Activated CD4-positive, alpha-beta T cell treated with anti-CD3 and anti-CD28 coated beads, Interleukin-2, amount 10 ng/mL, durations not matched to agents 24 days and 14 days (primary cell): ENCODE measurements at regions not wholly inside any gene's neighbourhood (a gene's known extent, or its start where the extent isn't known, plus 50 kb on each side); places are given as distances from the start of the nearest gene placed in this dataset.
"Not testable (repeated sequence)": the region's sequence is repeated elsewhere in the genome, so short reads cannot be mapped to it uniquely, and the experiment has no call there.

ENCODE experiments used
- DNase-seq: peaks from one replicate; pipeline ENCODE4 v3.0.0; 2022
- H3K27ac Mint-ChIP-seq: one replicate; pipeline ENCODE4 v1.8.0; 2022; ENCODE audit warnings: mild to moderate bottlenecking, mixed read lengths
- H3K27me3 Mint-ChIP-seq: one replicate; pipeline ENCODE4 v1.8.0; 2022; ENCODE audit warnings: mixed read lengths
- H3K36me3 Mint-ChIP-seq: one replicate; pipeline ENCODE4 v1.8.0; 2022; ENCODE audit warnings: low read depth, mild to moderate bottlenecking, mixed read lengths
- H3K4me1 Mint-ChIP-seq: one replicate; pipeline ENCODE4 v1.8.0; 2021; ENCODE audit warnings: mixed read lengths
- H3K4me3 Mint-ChIP-seq: one replicate; pipeline ENCODE4 v1.8.0; 2022; ENCODE audit warnings: mild to moderate bottlenecking, moderate library complexity, mixed read lengths
- H3K9me3 Mint-ChIP-seq: one replicate; pipeline ENCODE4 v1.8.0; 2021; ENCODE audit warnings: mixed read lengths
- intact Hi-C: fragments of 100-400 bp; cut with micrococcal nuclease; formaldehyde crosslinking; loops from one replicate; pipeline ENCODE4 v1.15.1; 2023

DNA sequence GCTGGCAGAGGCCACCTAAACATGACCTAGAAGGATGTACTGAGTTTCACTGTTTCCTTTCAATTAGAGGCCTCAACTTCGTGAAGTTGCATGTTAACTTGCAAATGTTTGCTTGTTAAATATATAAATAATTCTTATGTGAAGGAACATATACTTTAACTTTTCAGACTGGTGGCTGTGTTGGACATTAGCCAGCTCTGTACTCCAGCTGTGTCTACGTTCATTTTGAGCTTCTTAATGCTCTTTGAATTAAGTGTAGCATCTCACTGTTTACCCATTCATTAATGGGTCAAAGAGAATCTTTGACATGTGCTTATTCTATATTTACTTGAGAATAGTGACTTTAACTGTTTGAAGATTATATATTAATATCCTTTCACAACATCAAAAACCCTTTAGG lies 823.2 kb upstream of the ID2 start:
- Mint-ChIP-seq H3K27me3 (no peaks in the 10 kb centered on the region), H3K36me3 (peaks cover 4% of the 10 kb centered on the region), H3K4me1 (peaks cover 13% of the 10 kb centered on the region), H3K27ac (no peak overlapping the region), H3K4me3 (no peak overlapping the region), H3K9me3 (peaks cover 12% of the 10 kb centered on the region)
- DNase-seq = no peak
- intact Hi-C loops = no loop called here

DNA sequence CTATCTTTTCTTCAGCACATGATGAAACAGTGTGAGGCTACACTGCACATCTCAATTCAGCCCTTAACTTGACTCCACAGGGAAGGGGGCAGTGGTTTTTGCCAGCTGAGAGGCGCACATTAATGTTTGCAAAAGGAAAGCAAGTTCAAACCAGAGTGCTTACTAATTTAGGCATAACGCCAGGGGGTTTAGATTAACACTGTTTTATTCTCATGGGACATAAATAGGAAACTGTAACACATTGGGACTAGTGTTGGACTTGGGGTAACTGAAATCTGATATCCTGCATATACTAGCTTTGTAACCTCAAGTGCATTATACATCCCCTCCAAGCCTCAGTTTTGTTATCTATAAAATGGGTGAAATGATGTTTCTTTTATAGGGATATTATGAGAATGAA lies 821.2 kb upstream of the ID2 start:
- Mint-ChIP-seq H3K27ac (no peak overlapping the region), H3K27me3 (no peaks in the 10 kb centered on the region), H3K4me1 (peaks cover 13% of the 10 kb centered on the region), H3K4me3 (no peak overlapping the region), H3K9me3 (peaks cover 8% of the 10 kb centered on the region), H3K36me3 (peaks cover 2% of the 10 kb centered on the region)
- DNase-seq = peak; percentile 49
- intact Hi-C loops = no loop called here

DNA sequence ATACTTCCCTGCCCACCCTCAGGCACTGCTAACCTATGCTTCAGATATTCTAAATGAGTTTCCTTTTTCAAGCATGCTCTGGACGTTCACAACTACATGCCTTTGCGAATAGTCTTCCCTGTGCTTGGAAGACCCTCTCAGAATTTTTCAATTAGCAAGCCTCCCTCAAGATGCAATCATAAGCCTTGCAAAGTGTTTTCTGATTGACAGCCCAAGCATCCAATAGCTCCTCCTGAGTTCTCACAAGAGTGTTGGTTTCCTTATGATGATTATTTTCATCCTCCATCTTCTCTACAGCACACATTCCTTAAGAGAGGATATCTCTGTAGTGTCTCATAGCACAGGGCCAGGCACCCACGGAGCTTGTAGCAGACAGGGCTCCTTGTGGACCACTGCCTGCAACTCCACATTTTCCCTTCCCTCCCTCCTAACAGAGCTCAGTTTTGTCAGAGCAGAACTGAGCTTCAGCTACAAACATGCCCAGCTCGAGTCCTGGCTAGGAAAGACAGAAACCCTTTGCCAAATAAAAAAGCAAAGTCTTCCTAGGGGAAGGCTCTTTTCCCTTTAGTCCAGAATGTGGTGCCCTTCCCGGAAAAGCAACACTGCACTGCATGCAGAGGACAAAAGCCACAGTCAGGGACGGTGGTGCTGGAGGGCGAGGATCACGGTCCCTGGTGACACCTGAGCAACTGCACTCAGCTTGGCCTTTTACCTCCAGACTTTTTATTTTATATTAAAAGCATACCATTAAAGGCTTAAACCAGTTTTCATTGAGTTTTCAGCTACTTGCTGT lies 819.8 kb upstream of the ID2 start:
- intact Hi-C loops = no loop called here
- DNase-seq = peak; percentile 37
- Mint-ChIP-seq H3K4me1 (peaks cover 12% of the 10 kb centered on the region), H3K27ac (no peak overlapping the region), H3K36me3 (peaks cover 2% of the 10 kb centered on the region), H3K9me3 (peaks cover 8% of the 10 kb centered on the region), H3K4me3 (no peak overlapping the region), H3K27me3 (no peaks in the 10 kb centered on the region)

DNA sequence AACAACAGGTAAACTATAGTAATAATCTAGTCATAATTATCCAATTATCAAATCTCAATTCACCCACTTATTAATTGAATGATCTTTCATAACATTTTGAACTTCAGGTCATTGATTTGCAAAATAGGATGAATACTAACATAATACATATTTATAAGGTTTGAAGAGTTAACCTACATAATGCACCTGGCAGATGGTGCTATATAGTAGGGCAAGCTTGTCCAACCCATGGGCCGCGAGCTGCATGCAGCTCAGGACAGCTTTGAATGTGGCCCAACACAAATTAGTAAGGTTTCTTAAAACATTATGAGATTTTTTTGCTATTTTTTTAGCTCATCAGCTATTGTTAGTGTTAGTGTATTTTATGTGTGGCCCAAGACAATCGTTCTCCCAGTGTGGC lies 815.8 kb upstream of the ID2 start:
- Mint-ChIP-seq H3K27me3 (no peaks in the 10 kb centered on the region), H3K4me1 (peaks cover 1% of the 10 kb centered on the region), H3K27ac (no peak overlapping the region), H3K4me3 (no peak overlapping the region), H3K36me3 (no peaks in the 10 kb centered on the region), H3K9me3 (peaks cover 5% of the 10 kb centered on the region)
- intact Hi-C loops = loop anchor here (5.0 kb wide), 1 partner anchor 131 kb away; no protein-coding TSS in a partner anchor
- DNase-seq = no peak

DNA sequence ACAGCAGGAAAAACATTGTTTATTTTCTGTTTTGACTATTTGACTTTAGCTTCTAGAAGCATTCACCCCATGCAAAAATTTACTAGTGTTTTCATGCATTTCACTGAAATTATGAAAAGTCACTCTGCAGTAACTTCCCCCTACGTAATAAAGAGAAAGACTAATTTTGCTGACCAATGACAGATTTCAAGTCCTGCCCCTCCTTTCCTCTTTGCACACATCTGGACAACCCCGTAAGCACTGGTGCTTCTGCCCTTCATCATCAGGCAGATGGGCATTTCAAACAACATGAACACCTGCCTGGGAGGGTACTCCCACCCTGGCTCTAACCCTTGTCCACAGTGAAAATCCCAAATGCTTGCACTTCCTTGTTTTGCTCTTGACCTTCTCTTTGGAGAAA lies 815.0 kb upstream of the ID2 start:
- no peaks in the 10 kb centered on the region for H3K36me3 Mint-ChIP-seq
- no peak for DNase-seq
- no peak overlapping the region for H3K4me3 Mint-ChIP-seq
- H3K27ac Mint-ChIP-seq = no peak overlapping the region
- peaks cover 5% of the 10 kb centered on the region for H3K9me3 Mint-ChIP-seq
- H3K4me1 Mint-ChIP-seq = peaks cover 1% of the 10 kb centered on the region
- intact Hi-C loops = loop anchor here (5.0 kb wide), 1 partner anchor 130 kb away; no protein-coding TSS in a partner anchor
- H3K27me3 Mint-ChIP-seq = no peaks in the 10 kb centered on the region

DNA sequence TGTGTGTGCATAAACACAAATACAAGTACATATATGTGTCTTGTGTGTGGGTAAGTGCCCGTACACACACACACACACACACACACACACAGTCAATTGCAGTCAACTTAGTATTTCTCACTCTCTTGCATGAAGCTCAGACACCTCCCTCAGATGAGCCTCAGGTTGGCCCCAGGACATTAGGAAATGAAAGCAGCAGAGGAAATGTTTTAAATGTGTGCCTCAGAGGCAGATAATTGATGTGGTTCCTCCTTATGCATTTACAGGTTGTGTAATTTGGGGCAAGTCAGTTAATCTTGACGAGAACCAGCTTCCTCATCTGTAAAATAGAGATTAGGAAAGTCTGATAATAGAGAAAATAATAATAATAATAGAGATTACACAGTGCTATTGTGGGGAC lies 814.0 kb upstream of the ID2 start:
- intact Hi-C loops = loop anchor here (5.0 kb wide), 1 partner anchor 129 kb away; no protein-coding TSS in a partner anchor
- peak; percentile 69 for DNase-seq
- Mint-ChIP-seq H3K27ac (no peak overlapping the region), H3K4me1 (peaks cover 1% of the 10 kb centered on the region), H3K27me3 (no peaks in the 10 kb centered on the region), H3K9me3 (peaks cover 5% of the 10 kb centered on the region), H3K36me3 (no peaks in the 10 kb centered on the region), H3K4me3 (no peak overlapping the region)

DNA sequence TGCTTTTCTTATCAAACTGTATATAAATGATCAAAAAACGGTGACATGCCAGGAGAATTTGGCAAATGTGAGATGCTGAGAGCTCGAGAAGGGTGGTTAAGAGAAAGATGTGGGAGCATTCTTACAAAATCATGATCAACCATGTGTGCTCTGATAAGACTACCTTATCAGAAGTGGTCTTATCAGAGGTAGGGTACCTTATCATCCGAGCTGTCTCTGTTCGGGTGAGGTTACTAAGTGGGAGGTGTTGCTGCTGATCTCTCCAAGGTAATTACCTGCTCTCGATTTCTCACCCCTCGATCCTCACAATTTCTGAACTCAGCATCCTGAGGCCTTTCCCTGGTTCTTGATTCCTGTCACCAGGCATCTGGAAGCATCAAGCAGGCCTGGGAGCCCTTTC lies 813.0 kb upstream of the ID2 start:
- no peaks in the 10 kb centered on the region for H3K36me3 Mint-ChIP-seq
- H3K27ac Mint-ChIP-seq = no peak overlapping the region
- peaks cover 1% of the 10 kb centered on the region for H3K4me1 Mint-ChIP-seq
- intact Hi-C loops = loop anchor here (5.0 kb wide), 1 partner anchor 128 kb away; no protein-coding TSS in a partner anchor
- no peaks in the 10 kb centered on the region for H3K27me3 Mint-ChIP-seq
- DNase-seq = peak; percentile 32
- no peaks in the 10 kb centered on the region for H3K9me3 Mint-ChIP-seq
- no peak overlapping the region for H3K4me3 Mint-ChIP-seq

DNA sequence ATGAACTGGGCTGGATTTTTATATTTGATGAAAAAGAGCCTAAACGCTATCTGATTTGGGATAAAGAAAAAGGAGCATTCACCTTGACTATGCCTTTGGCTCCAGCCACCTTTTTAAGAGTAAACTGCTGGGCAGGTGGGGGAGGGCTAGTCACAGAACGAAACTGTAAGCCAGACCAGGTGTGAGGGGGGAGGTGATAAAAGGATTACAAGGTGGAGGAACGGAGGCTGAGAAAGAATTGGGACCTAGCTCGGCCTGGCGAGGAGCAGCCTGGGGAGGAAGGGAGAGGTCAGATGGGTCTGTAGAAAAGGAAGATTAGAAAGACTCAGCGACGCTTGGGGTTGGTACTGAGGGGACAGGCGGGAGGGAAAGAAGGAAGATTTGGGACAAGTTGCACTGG lies 805.4 kb upstream of the ID2 start:
- H3K4me3 Mint-ChIP-seq, intact Hi-C loops, DNase-seq, H3K36me3 Mint-ChIP-seq, H3K27ac Mint-ChIP-seq, H3K9me3 Mint-ChIP-seq, H3K4me1 Mint-ChIP-seq, H3K27me3 Mint-ChIP-seq: not testable (repeated sequence)

DNA sequence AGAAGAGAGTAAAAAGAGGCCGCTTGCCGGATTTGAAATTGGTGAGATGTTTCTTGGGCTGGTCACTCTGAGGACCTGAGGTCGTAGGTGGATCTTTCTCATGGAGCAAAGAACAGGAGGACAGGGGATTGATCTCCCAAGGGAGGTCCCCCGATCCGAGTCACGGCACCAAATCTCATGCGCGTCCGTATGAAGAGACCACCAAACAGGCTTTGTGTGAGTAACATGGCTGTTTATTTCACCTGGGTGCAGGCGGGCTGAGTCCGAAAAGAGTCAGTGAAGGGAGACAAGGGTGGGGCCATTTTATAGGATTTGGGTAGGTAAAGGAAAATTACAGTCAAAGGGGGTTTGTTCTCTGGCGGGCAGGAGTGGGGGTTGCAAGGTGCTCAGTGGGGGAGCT lies 803.6 kb upstream of the ID2 start:
- H3K4me3 Mint-ChIP-seq, DNase-seq, H3K4me1 Mint-ChIP-seq, intact Hi-C loops, H3K27me3 Mint-ChIP-seq, H3K27ac Mint-ChIP-seq, H3K9me3 Mint-ChIP-seq, H3K36me3 Mint-ChIP-seq: not testable (repeated sequence)

DNA sequence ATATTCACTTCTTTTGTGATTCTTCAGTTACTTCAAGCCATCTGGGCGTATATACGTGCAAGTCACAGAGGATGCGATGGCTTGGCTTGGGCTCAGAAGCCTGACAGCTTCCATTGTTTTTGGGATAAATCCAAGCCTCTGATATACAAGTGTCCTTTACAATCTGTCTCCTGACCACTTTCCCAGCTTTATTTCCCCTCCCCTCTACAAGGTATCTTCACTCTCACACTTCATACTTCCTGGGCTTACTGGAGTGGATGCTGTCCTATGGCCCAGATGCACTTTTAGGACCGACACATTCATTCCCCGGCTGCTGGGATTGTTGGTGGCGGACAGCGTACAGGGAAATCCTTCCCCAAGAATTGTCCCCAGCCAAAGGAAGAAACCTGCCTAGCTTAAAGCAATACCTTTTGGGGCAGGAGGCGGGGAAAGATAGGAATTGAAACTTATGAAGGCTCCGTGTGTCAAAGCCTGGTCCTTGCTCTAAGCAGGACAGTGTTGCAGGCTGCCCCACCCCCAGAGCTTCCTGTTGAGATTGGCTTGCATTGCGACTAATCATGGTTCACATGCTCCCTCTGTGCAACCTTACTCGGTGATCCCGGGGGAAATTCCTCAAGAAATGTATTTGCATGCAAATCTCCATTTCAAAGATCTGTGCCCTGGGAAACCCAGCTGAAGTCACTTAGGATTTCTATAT lies 802.9 kb upstream of the ID2 start:
- no peak for DNase-seq
- Mint-ChIP-seq H3K4me3 (no peak overlapping the region), H3K27ac (no peak overlapping the region), H3K9me3 (peaks cover 12% of the 10 kb centered on the region), H3K4me1 (no peaks in the 10 kb centered on the region), H3K27me3 (peaks cover 2% of the 10 kb centered on the region), H3K36me3 (no peaks in the 10 kb centered on the region)
- intact Hi-C loops = no loop called here

DNA sequence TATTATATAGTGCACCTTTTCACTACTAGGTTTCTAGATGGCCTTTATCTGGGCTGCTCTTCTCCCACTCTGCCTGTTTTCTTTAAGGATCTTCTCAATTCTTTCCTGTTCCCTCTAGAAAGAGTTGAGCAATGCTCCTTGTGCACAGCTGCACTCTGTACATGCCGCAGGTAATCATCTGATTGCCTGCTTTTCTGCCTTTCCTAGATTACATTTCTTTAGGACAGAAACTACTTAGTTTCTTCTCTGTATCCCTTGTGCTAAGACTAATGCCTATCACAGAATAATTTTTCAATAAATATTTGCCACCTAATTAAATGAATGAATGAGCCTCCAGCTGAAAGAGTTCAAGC lies 802.4 kb upstream of the ID2 start:
- intact Hi-C loops = no loop called here
- peaks cover 2% of the 10 kb centered on the region for H3K27me3 Mint-ChIP-seq
- H3K36me3 Mint-ChIP-seq = no peaks in the 10 kb centered on the region
- DNase-seq = no peak
- no peaks in the 10 kb centered on the region for H3K4me1 Mint-ChIP-seq
- H3K4me3 Mint-ChIP-seq = no peak overlapping the region
- no peak overlapping the region for H3K27ac Mint-ChIP-seq
- peaks cover 15% of the 10 kb centered on the region for H3K9me3 Mint-ChIP-seq

DNA sequence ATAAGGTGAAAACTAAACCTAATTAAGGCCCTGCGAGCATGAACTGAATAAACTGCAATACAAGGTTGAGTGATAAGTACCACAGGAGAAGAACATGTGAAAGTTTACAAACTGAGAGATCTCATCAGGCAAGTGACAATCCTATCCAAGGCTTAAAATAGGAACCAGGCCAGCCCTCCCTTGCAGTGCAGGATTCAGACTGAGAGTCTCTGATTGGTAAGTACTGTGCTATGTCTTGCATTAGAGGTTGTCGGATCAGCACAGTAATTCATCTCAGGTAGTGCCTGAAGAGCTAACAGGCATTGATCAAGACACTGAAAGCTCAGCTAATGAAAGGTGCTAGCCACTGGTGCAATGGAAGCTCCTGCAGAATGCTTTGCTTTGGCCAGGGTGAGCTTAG lies 801.7 kb upstream of the ID2 start:
- Mint-ChIP-seq H3K27ac (no peak overlapping the region), H3K27me3 (peaks cover 2% of the 10 kb centered on the region), H3K4me1 (no peaks in the 10 kb centered on the region), H3K36me3 (no peaks in the 10 kb centered on the region), H3K9me3 (peaks cover 18% of the 10 kb centered on the region), H3K4me3 (no peak overlapping the region)
- DNase-seq = no peak
- intact Hi-C loops = no loop called here

DNA sequence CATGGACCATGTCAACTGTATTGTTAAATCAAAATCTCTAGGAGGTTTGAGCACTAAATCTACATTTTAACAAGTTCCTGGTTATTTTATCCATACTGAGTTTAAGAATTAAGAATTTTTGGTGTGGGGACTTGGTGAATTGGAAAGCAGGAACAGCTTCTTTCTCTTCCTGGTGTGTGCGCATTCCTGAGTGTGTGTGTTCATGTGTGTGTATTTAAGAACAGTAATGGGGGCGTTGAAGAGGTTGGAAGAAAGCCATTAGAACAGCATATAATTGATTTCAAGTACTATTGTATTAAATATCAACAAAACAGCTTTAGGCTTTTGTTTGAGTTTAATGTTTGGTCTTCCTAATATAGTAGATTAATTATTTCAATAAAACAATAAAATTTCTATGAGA lies 801.3 kb upstream of the ID2 start:
- no peak overlapping the region for H3K4me3 Mint-ChIP-seq
- intact Hi-C loops = no loop called here
- no peak overlapping the region for H3K27ac Mint-ChIP-seq
- peaks cover 18% of the 10 kb centered on the region for H3K9me3 Mint-ChIP-seq
- H3K36me3 Mint-ChIP-seq = no peaks in the 10 kb centered on the region
- H3K4me1 Mint-ChIP-seq = no peaks in the 10 kb centered on the region
- peaks cover 2% of the 10 kb centered on the region for H3K27me3 Mint-ChIP-seq
- no peak for DNase-seq

DNA sequence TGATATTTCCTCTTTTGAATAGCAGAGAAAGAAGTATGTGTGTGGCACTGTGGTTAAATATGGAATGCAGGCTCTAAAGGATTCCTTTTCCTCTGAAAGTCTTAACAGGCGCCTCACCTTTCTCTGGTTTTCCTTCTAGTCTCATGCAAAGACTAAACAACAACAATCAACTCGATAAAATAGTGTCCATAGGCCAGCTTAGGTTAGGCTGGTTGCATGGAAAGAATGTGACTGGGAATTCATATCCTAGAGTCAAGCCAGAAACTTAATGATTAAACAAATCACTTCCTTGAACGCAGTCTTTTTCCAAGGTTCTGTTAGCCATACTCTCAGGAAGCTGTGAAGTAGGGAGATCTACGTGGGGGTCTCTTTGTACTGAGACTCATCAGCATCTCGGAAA lies 800.8 kb upstream of the ID2 start:
- Mint-ChIP-seq H3K36me3 (no peaks in the 10 kb centered on the region), H3K4me3 (no peak overlapping the region), H3K27ac (no peak overlapping the region), H3K9me3 (peaks cover 18% of the 10 kb centered on the region), H3K27me3 (peaks cover 2% of the 10 kb centered on the region), H3K4me1 (no peaks in the 10 kb centered on the region)
- intact Hi-C loops = no loop called here
- no peak for DNase-seq
